Loucy (cell line): ENCODE measurements at regions not wholly inside any gene's neighbourhood (a gene's known extent, or its start where the extent isn't known, plus 50 kb on each side); places are given as distances from the start of the nearest gene placed in this dataset.

Source experiments
- H2AFZ ChIP-seq: fragments of 200-600 bp; sonication (generic); 2 replicates; pipeline ENCODE4 v1.6.0; 2016; ENCODE audit warnings: antibody characterized with exemption, mild to moderate bottlenecking, low read length, moderate library complexity
- H3F3A ChIP-seq: fragments of 200-600 bp; 2 replicates; pipeline ENCODE4 v1.6.0; 2016; ENCODE audit warnings: antibody characterized with exemption, low read depth, mild to moderate bottlenecking
- H3K27me3 ChIP-seq: fragments of 200-600 bp; sonication (generic); 2 replicates; pipeline ENCODE4 v1.6.1; 2014; ENCODE audit warnings: low read length, mild to moderate bottlenecking; ENCODE audit not compliant: insufficient read depth, poor library complexity, severe bottlenecking
- H3K36me3 ChIP-seq: fragments of 200-600 bp; sonication (generic); 2 replicates; pipeline ENCODE4 v1.6.1; 2016; ENCODE audit warnings: low read length; ENCODE audit not compliant: insufficient read depth
- H3K4me1 ChIP-seq: fragments of 200-600 bp; sonication (generic); 2 replicates; pipeline ENCODE4 v1.5.1; 2014; ENCODE audit warnings: low read length, mild to moderate bottlenecking; ENCODE audit not compliant: insufficient read depth, poor library complexity, severe bottlenecking
- H3K4me2 ChIP-seq: fragments of 200-600 bp; sonication (generic); 2 replicates; pipeline ENCODE4 v1.6.0; 2014; ENCODE audit warnings: antibody characterized with exemption, low read length, low read depth, mild to moderate bottlenecking; ENCODE audit not compliant: poor library complexity, severe bottlenecking
- H3K4me3 ChIP-seq: fragments of 200-600 bp; sonication (generic); 2 replicates; pipeline ENCODE4 v1.5.1; 2014; ENCODE audit warnings: low read length, mild to moderate bottlenecking, mixed read lengths; ENCODE audit not compliant: poor library complexity, severe bottlenecking
- H3K79me2 ChIP-seq: fragments of 200-600 bp; sonication (generic); 2 replicates; pipeline ENCODE4 v1.6.1; 2014; ENCODE audit warnings: low read length; ENCODE audit not compliant: insufficient read depth
- H3K9ac ChIP-seq: fragments of 200-600 bp; sonication (generic); 2 replicates; pipeline ENCODE4 v1.6.0; 2014; ENCODE audit warnings: mild to moderate bottlenecking, low read depth, low read length, moderate library complexity; ENCODE audit not compliant: poor library complexity, severe bottlenecking
- H3K9me2 ChIP-seq: fragments of 200-600 bp; sonication (generic); replicated peaks from 2 replicates; pipeline ENCODE4 v1.6.1; 2016; ENCODE audit warnings: low read depth, low read length, mixed read lengths
- H3K9me3 ChIP-seq: fragments of 200-600 bp; sonication (generic); 2 replicates; pipeline ENCODE4 v1.6.1; 2014; ENCODE audit warnings: mild to moderate bottlenecking, antibody characterized with exemption, low read length, low read depth; ENCODE audit not compliant: insufficient read depth
- H4K20me1 ChIP-seq: fragments of 200-600 bp; sonication (generic); 2 replicates; pipeline ENCODE4 v1.6.0; 2014; ENCODE audit warnings: antibody characterized with exemption, low read length, mild to moderate bottlenecking; ENCODE audit not compliant: insufficient read depth, poor library complexity, severe bottlenecking
- CTCF ChIP-seq: fragments of 200-600 bp; sonication (generic); conservative IDR thresholded peaks from 2 replicates; pipeline ENCODE4 v1.5.1; 2014; ENCODE audit warnings: mild to moderate bottlenecking, antibody characterized with exemption, low read length
- EZH2phosphoT487 ChIP-seq: fragments of 200-600 bp; IDR thresholded peaks from 2 replicates; pipeline ENCODE4 v1.6.1; 2018; ENCODE audit warnings: antibody characterized with exemption, mild to moderate bottlenecking, moderate library complexity, borderline replicate concordance

GRCh38 chr6:170229851-170230519, 60.9 kb downstream of the DLL1 start:
- no peaks in the 10 kb centered on the region for H3K9me3 ChIP-seq
- no peak overlapping the region for H3K9ac ChIP-seq
- H3K27me3 ChIP-seq = no peaks in the 10 kb centered on the region

GRCh38 chr6:170229396-170229795, 61.5 kb downstream of the DLL1 start:
- Histone ChIP-seq H3K9me3 (no peaks in the 10 kb centered on the region), H3K4me2 (no peak overlapping the region), H3K4me3 (no peak overlapping the region), H3K9me2 (no peaks in the 10 kb centered on the region), H2AFZ (no peak overlapping the region), H3K79me2 (no peaks in the 10 kb centered on the region), H3K27me3 (no peaks in the 10 kb centered on the region), H3K36me3 (no peaks in the 10 kb centered on the region), H4K20me1 (no peaks in the 10 kb centered on the region), H3K4me1 (peaks cover 4% of the 10 kb centered on the region), H3K9ac (no peak overlapping the region), H3F3A (no peaks in the 10 kb centered on the region)
- no peak for TF ChIP-seq EZH2phosphoT487
- TF ChIP-seq CTCF = no peak

More at GRCh38 chr6:170229851-170230519, 60.9 kb downstream of the DLL1 start:
- Histone ChIP-seq H4K20me1 (no peaks in the 10 kb centered on the region), H3K4me2 (no peak overlapping the region), H3K4me1 (peaks cover 4% of the 10 kb centered on the region), H3K79me2 (no peaks in the 10 kb centered on the region), H3K9me2 (no peaks in the 10 kb centered on the region), H3K36me3 (no peaks in the 10 kb centered on the region), H3F3A (no peaks in the 10 kb centered on the region), H3K4me3 (no peak overlapping the region), H2AFZ (no peak overlapping the region)
- TF ChIP-seq EZH2phosphoT487 = no peak
- TF ChIP-seq CTCF = no peak

GRCh38 chr6:170228946-170229310, 62.0 kb downstream of the DLL1 start:
- Histone ChIP-seq H3K27me3 (no peaks in the 10 kb centered on the region), H3K9me2 (no peaks in the 10 kb centered on the region), H3F3A (no peaks in the 10 kb centered on the region), H3K4me2 (no peak overlapping the region), H3K36me3 (no peaks in the 10 kb centered on the region), H3K9me3 (no peaks in the 10 kb centered on the region), H3K9ac (no peak overlapping the region), H2AFZ (no peak overlapping the region), H3K4me1 (peaks cover 4% of the 10 kb centered on the region), H3K4me3 (no peak overlapping the region), H3K79me2 (no peaks in the 10 kb centered on the region), H4K20me1 (no peaks in the 10 kb centered on the region)
- no peak for TF ChIP-seq CTCF
- no peak for TF ChIP-seq EZH2phosphoT487
